Stomach (tissue), 8 donors: ENCODE measurements at regions not wholly inside any gene's neighbourhood (a gene's known extent, or its start where the extent isn't known, plus 50 kb on each side); places are given as distances from the start of the nearest gene placed in this dataset.
"Not testable (repeated sequence)": the region's sequence is repeated elsewhere in the genome, so short reads cannot be mapped to it uniquely, and the experiment has no call there.

Experiments used
- DNase-seq, 2 donors: peaks; one replicate each; pipeline versions ENCODE4 v3.0.0 to v3.0.0-alpha.2; 2013 to 2019
- H3K27ac ChIP-seq, 5 donors: fragments of 200-600 bp in 4 of 5; sonication (generic) in 4 of 5; one replicate each; pipeline ENCODE4 v1.5.1; 2013 to 2019; ENCODE audit warnings: mild to moderate bottlenecking in 1 of 5, moderate library complexity in 1 of 5
- H3K27me3 ChIP-seq, 3 donors: fragments of 200-600 bp; sonication (generic); one replicate each; pipeline ENCODE4 v1.5.1; 2017 to 2019; ENCODE audit warnings: mixed run types in 1 of 3
- H3K36me3 ChIP-seq, 4 donors: fragments of 200-600 bp; sonication (generic); 1 replicate in 3 of 4; 2 replicates in 1 of 4; pipeline ENCODE4 v1.5.1; 2016 to 2019
- H3K4me1 ChIP-seq, 4 donors: fragments of 200-600 bp; sonication (generic); one replicate each; pipeline ENCODE4 v1.5.1; 2016 to 2019
- H3K4me3 ChIP-seq, 4 donors: fragments of 200-600 bp; sonication (generic) in 3 of 4; one replicate each; pipeline ENCODE4 v1.5.1; 2016 to 2019; ENCODE audit warnings: mild to moderate bottlenecking in 1 of 4
- H3K9me3 ChIP-seq, 4 donors: fragments of 200-600 bp; sonication (generic); one replicate each; pipeline ENCODE4 v1.5.1; 2016 to 2019
- CTCF ChIP-seq, 7 experiments: fragments of 450-650 bp in 4 of 7; fragments of 200-600 bp in 3 of 7; sonication (generic) in 3 of 7; IDR thresholded peaks; one replicate each; pipeline ENCODE4 v1.5.1; 2016 to 2019; ENCODE audit warnings: antibody characterized with exemption in 7 of 7, control low read depth in 2 of 7, mild to moderate bottlenecking in 1 of 7
- EP300 ChIP-seq: sonication (generic); formaldehyde crosslinking; IDR thresholded peaks from one replicate; pipeline ENCODE4 v1.6.1; 2017; ENCODE audit warnings: antibody characterized with exemption
- POLR2A ChIP-seq, 4 donors: fragments of 450-650 bp; IDR thresholded peaks; one replicate each; pipeline ENCODE4 v1.6.1; 2016; ENCODE audit warnings: antibody characterized with exemption in 4 of 4, control low read depth in 2 of 4, mild to moderate bottlenecking in 1 of 4, moderate library complexity in 1 of 4
- POLR2AphosphoS5 ChIP-seq, 3 donors: sonication (generic); formaldehyde crosslinking; IDR thresholded peaks; one replicate each; pipeline ENCODE4 v1.6.1; 2016; ENCODE audit warnings: antibody characterized with exemption in 3 of 3
- whole genome bisulfite sequencing, 5 donors: extraction: QIAGEN DNeasy Blood & Tissue Kit in 3 of 5; methylation state at CpG; one replicate each; pipeline versions ENCODE4 v1.1.5 to v1.1.7; 2013 to 2018; 5-methylcytosine and 5-hydroxymethylcytosine counted together
- intact Hi-C: fragments of 100-400 bp; cut with DNase I; formaldehyde crosslinking; loops from one replicate; pipeline ENCODE4 v1.15.1; 2023; ENCODE audit warnings: low total_unique reads
- donor health status: healthy with polysubstance abuse.
- donor health status: Bipolar disorder and iron deficiency.
- donor health status: healthy.

DNA sequence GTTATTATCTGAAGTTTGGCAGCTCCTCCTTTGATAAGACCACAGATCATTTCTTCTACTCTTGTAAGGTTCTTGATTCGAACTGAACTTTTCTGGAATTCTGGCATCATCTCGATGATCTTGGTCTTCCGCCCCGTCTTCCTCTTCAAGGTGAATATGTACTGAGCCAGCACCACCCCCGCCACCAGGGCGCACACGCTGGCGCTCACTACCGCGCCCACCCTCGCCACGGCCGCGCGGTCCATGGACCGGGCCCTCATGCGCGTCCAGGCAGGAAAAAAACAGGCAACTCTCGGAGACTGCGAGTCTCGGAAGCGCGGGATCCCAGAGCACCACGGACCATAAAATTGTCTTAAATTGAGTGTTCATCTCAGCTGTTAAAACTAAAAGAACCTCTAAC is 458.4 kb upstream of the NDST3 start:
- Histone ChIP-seq H3K27me3 (no peaks in the 10 kb centered on the region), H3K4me3 (no peak overlapping the region), H3K27ac (no peak overlapping the region), H3K36me3 (no peaks in the 10 kb centered on the region), H3K4me1 (no peaks in the 10 kb centered on the region), H3K9me3 (no peaks in the 10 kb centered on the region)
- 91 to 96% (median 93%) methylated on average over 23 to 24 of the region's 24 CpGs for whole genome bisulfite sequencing, 5 donors
- intact Hi-C loops: no loop called here
- TF ChIP-seq POLR2A (IDR thresholded peaks at IDR 0.05) (no peak), POLR2AphosphoS5 (IDR thresholded peaks at IDR 0.05) (no peak), CTCF (IDR thresholded peaks at IDR 0.05) (no peak), EP300 (no peak)
- no peak for DNase-seq

- TF ChIP-seq EP300: no peak
- no peak for TF ChIP-seq POLR2A (IDR thresholded peaks at IDR 0.05)
- no peak for TF ChIP-seq CTCF (IDR thresholded peaks at IDR 0.05)
- no peak for TF ChIP-seq POLR2AphosphoS5 (IDR thresholded peaks at IDR 0.05)
- Histone ChIP-seq H3K9me3 (no peaks in the 10 kb centered on the region), H3K27ac (no peak overlapping the region), H3K27me3 (no peaks in the 10 kb centered on the region), H3K36me3 (no peaks in the 10 kb centered on the region), H3K4me1 (no peaks in the 10 kb centered on the region), H3K4me3 (no peak overlapping the region)
- WGBS, 5 donors: 38 to 63% (median 41%) methylated on average over 2 of the region's 2 CpGs
- DNase-seq: no peak
- intact Hi-C loops: no loop called here
These were observed 456.5 kb upstream of the NDST3 start for GRCh38 chr4:117577686-117578311.

DNA sequence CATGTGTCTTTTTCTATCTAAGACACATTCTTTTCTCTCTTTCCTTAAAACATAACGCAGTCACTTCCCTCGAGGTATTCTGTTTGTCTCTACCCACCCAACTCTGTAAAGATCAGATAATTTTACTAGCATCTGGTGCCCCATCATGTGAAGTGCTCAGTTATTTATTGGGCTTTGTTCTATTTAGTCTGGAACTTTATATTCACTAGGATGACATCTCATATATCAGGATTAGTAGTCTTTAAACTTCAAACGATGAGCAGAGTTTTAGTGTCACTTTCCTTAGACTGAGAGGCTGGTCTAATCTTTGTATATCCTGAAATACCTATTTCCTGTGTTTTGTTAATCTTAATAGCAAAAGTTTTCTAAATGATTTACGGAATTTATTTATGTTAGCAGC is 445.5 kb upstream of the NDST3 start:
- H3K36me3 ChIP-seq: no peaks in the 10 kb centered on the region
- H3K27me3 ChIP-seq: no peaks in the 10 kb centered on the region
- no peaks in the 10 kb centered on the region for H3K9me3 ChIP-seq
- intact Hi-C loops: no loop called here
- no peaks in the 10 kb centered on the region for H3K4me1 ChIP-seq
- H3K4me3 ChIP-seq: no peak overlapping the region
- no peak for TF ChIP-seq CTCF (IDR thresholded peaks at IDR 0.05)
- TF ChIP-seq POLR2AphosphoS5 (IDR thresholded peaks at IDR 0.05): no peak
- no peak for TF ChIP-seq EP300
- no peak for TF ChIP-seq POLR2A (IDR thresholded peaks at IDR 0.05)
- WGBS, 5 donors: 38 to 61% (median 45%) methylated on average over 4 of the region's 4 CpGs
- DNase-seq: no peak
- no peak overlapping the region for H3K27ac ChIP-seq

GRCh38 chr4:117596917-117597480 is 437.3 kb upstream of the NDST3 start:
- Histone ChIP-seq H3K27ac (no peak overlapping the region), H3K36me3 (no peaks in the 10 kb centered on the region), H3K9me3 (no peaks in the 10 kb centered on the region), H3K27me3 (no peaks in the 10 kb centered on the region), H3K4me3 (no peak overlapping the region), H3K4me1 (no peaks in the 10 kb centered on the region)
- TF ChIP-seq POLR2AphosphoS5 (IDR thresholded peaks at IDR 0.05) (no peak), EP300 (no peak), CTCF (IDR thresholded peaks at IDR 0.05) (no peak), POLR2A (IDR thresholded peaks at IDR 0.05) (no peak)
- intact Hi-C loops: no loop called here
- DNase-seq: no peak
- 78 to 88% (median 84%) methylated on average over 7 of the region's 7 CpGs for WGBS, 5 donors

- not testable (repeated sequence) for H3K27ac ChIP-seq
These were observed 434.9 kb upstream of the NDST3 start for GRCh38 chr4:117599393-117599792.

GRCh38 chr4:117600936-117601335 is 433.4 kb upstream of the NDST3 start:
- H3K4me3 ChIP-seq, H3K27me3 ChIP-seq, intact Hi-C loops, DNase-seq, H3K36me3 ChIP-seq, H3K27ac ChIP-seq, H3K9me3 ChIP-seq, H3K4me1 ChIP-seq: not testable (repeated sequence)
- 38 to 59% (median 53%) methylated on average over 4 of the region's 4 CpGs for WGBS, 5 donors

More at GRCh38 chr4:117599393-117599792, 434.9 kb upstream of the NDST3 start:
- H3K4me1 ChIP-seq, intact Hi-C loops, DNase-seq, H3K27me3 ChIP-seq, H3K36me3 ChIP-seq, H3K4me3 ChIP-seq, H3K9me3 ChIP-seq: not testable (repeated sequence)
- 69 to 77% (median 71%) methylated on average over 2 of the region's 2 CpGs for WGBS, 5 donors
